ENCODE measurements at regions not wholly inside any gene's neighbourhood (a gene's known extent, or its start where the extent isn't known, plus 50 kb on each side); places are given as distances from the start of the nearest gene placed in this dataset.

- no peak for DNase-seq
- no peak overlapping the region for H3K4me2 ChIP-seq (ENCODE audit: low read length)
- H3K4me1 ChIP-seq (ENCODE audit: insufficient read depth, low read length), result no peaks in the 10 kb centered on the region
- no peaks in the 10 kb centered on the region for H3K9me3 ChIP-seq (ENCODE audit: low read length)
- H4K20me1 ChIP-seq (ENCODE audit: low read length), result peaks cover 23% of the 10 kb centered on the region
- ChIA-PET POLR2A (ENCODE audit: unreplicated experiment) (no interaction called here), CTCF (no interaction called here)
- no peaks in the 10 kb centered on the region for H3K27me3 ChIP-seq (ENCODE audit: low read length)
- H3K27ac ChIP-seq (ENCODE audit: low read length), result no peak overlapping the region
- intact Hi-C loops (cut with micrococcal nuclease), result no loop called here
- no peak for ATAC-seq
- H3K9ac ChIP-seq (ENCODE audit: low read length), result no peak overlapping the region
- H2AFZ ChIP-seq (ENCODE audit: low read length), result no peak overlapping the region
- BruUV-seq (replicated peaks), result no TSS peak
- no peaks in the 10 kb centered on the region for H3F3A ChIP-seq (ENCODE audit: low read length, unreplicated experiment)
- no peaks in the 10 kb centered on the region for H3K9me2 ChIP-seq (replicated peaks; ENCODE audit: low read length)
- peaks cover 91% of the 10 kb centered on the region for H3K79me2 ChIP-seq (ENCODE audit: low read length)
- H3K4me3 ChIP-seq (ENCODE audit: low read length), result no peak overlapping the region
- no peaks in the 10 kb centered on the region for H3K36me3 ChIP-seq (ENCODE audit: low read depth, low read length)
- TF ChIP-seq EZH2phosphoT487 (IDR thresholded peaks at IDR 0.05; ENCODE audit: borderline replicate concordance, low read length) (no peak), EZH2 (IDR thresholded peaks at IDR 0.05; ENCODE audit: low read length, unreplicated experiment) (no peak), CTCF (conservative IDR thresholded peaks at IDR 0.05; ENCODE audit: low read depth, low read length) (no peak)
These were observed 381.8 kb downstream of the SOX9 start for GRCh38 chr17:72502371-72503341.

GRCh38 chr17:72503556-72503955 lies 382.7 kb downstream of the SOX9 start:
- Histone ChIP-seq H3K9me2 (replicated peaks; ENCODE audit: low read length) (no peaks in the 10 kb centered on the region), H3K79me2 (ENCODE audit: low read length) (peaks cover 91% of the 10 kb centered on the region), H4K20me1 (ENCODE audit: low read length) (peaks cover 21% of the 10 kb centered on the region), H3F3A (ENCODE audit: low read length, unreplicated experiment) (no peaks in the 10 kb centered on the region), H3K36me3 (ENCODE audit: low read depth, low read length) (no peaks in the 10 kb centered on the region), H3K4me3 (ENCODE audit: low read length) (no peak overlapping the region), H3K9ac (ENCODE audit: low read length) (no peak overlapping the region), H2AFZ (ENCODE audit: low read length) (no peak overlapping the region), H3K4me1 (ENCODE audit: insufficient read depth, low read length) (no peaks in the 10 kb centered on the region), H3K27ac (ENCODE audit: low read length) (no peak overlapping the region), H3K27me3 (ENCODE audit: low read length) (no peaks in the 10 kb centered on the region), H3K9me3 (ENCODE audit: low read length) (no peaks in the 10 kb centered on the region), H3K4me2 (ENCODE audit: low read length) (no peak overlapping the region)
- intact Hi-C loops (cut with micrococcal nuclease), result no loop called here
- no TSS peak for BruUV-seq (replicated peaks)
- TF ChIP-seq CTCF (conservative IDR thresholded peaks at IDR 0.05; ENCODE audit: low read depth, low read length) (no peak), EZH2phosphoT487 (IDR thresholded peaks at IDR 0.05; ENCODE audit: borderline replicate concordance, low read length) (no peak), EZH2 (IDR thresholded peaks at IDR 0.05; ENCODE audit: low read length, unreplicated experiment) (no peak)
- DNase-seq (no peak), ATAC-seq (no peak)
- ChIA-PET POLR2A (ENCODE audit: unreplicated experiment) (no interaction called here), CTCF (no interaction called here)

- intact Hi-C loops (cut with micrococcal nuclease), result no loop called here
- TF ChIP-seq EZH2phosphoT487 (IDR thresholded peaks at IDR 0.05; ENCODE audit: borderline replicate concordance, low read length) (no peak), EZH2 (IDR thresholded peaks at IDR 0.05; ENCODE audit: low read length, unreplicated experiment) (no peak), CTCF (conservative IDR thresholded peaks at IDR 0.05; ENCODE audit: low read depth, low read length) (no peak)
- no peak overlapping the region for H3K4me2 ChIP-seq (ENCODE audit: low read length)
- CTCF ChIA-PET, result no interaction called here
- no peaks in the 10 kb centered on the region for H3K9me3 ChIP-seq (ENCODE audit: low read length)
- ATAC-seq (no peak), DNase-seq (no peak)
- no peak overlapping the region for H2AFZ ChIP-seq (ENCODE audit: low read length)
- no peak overlapping the region for H3K9ac ChIP-seq (ENCODE audit: low read length)
- H3K4me3 ChIP-seq (ENCODE audit: low read length), result no peak overlapping the region
- peaks cover 91% of the 10 kb centered on the region for H3K79me2 ChIP-seq (ENCODE audit: low read length)
- no peak overlapping the region for H3K27ac ChIP-seq (ENCODE audit: low read length)
- peaks cover 15% of the 10 kb centered on the region for H4K20me1 ChIP-seq (ENCODE audit: low read length)
- no peaks in the 10 kb centered on the region for H3K27me3 ChIP-seq (ENCODE audit: low read length)
- H3F3A ChIP-seq (ENCODE audit: low read length, unreplicated experiment), result no peaks in the 10 kb centered on the region
- BruUV-seq (replicated peaks), result no TSS peak
- no peaks in the 10 kb centered on the region for H3K4me1 ChIP-seq (ENCODE audit: insufficient read depth, low read length)
- no peaks in the 10 kb centered on the region for H3K36me3 ChIP-seq (ENCODE audit: low read depth, low read length)
- H3K9me2 ChIP-seq (replicated peaks; ENCODE audit: low read length), result no peaks in the 10 kb centered on the region
- POLR2A ChIA-PET (ENCODE audit: unreplicated experiment), result interaction anchor here (0.6 kb wide), 1 partner anchor 31 kb away, joined by 16 read pairs; no protein-coding TSS in a partner anchor
These were observed 384.0 kb downstream of the SOX9 start for GRCh38 chr17:72504783-72505182.

Data from PC-3 (cell line).